GM21737 (cell line): ENCODE measurements at regions not wholly inside any gene's neighbourhood (a gene's known extent, or its start where the extent isn't known, plus 50 kb on each side); places are given as distances from the start of the nearest gene placed in this dataset.

Experiments used
- ATAC-seq: cut with Tn5 transposase; IDR thresholded peaks from one replicate; pipeline ENCODE4 v1.9.1; 2021; ENCODE audit warnings: mild to moderate bottlenecking, moderate library complexity; ENCODE audit not compliant: unreplicated experiment

- ATAC-seq: no peak
These were observed 224.5 kb downstream of the VEGFC start for GRCh38 chr4:176568238-176568637.

DNA sequence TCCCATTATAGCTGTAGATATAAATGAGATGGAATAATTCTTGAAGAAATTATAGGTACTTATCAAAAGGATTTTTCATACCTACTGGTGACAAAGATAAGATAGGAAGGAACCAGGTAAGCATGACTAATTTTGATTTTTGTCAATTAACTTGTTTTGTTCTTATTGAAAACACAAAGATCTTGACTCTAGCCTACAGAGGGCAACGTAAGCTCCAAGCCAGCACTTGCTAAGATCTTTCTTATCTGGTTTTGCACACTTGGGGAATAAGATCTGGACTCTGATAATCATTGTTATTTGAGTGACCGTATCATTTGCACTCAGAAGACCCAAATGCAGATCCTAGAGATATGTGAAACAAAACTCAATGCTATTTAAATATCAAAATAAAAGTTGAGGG is 223.4 kb downstream of the VEGFC start:
- ATAC-seq: no peak

GRCh38 chr4:176571206-176571605 is 221.5 kb downstream of the VEGFC start:
- no peak for ATAC-seq

DNA sequence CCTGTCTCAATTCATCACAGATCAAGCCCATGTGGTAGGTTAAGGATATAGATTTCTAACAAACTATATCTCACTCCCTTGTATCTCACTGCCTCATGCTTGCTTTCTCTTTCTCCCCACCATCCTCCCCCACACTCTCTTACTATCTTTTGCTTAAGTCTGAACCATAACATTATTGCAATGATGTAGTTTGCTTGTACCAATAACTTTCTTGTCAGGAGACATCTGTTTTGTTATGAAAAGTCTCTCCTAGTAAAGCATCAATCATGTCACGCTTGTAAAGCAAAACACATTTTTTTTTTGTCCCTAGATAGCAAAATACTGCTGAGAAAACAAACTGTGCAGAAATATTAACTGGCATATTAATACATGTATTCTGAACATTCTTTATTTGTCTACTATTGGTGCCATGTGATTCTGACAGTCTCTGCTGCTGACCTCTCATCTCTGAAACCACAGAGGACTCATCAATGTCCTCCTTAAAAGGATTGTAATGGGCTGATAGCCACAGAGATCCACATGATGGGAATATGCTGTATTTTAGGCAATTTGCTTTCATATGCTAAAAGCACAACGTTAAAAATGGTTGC is 217.5 kb downstream of the VEGFC start:
- ATAC-seq: no peak

- ATAC-seq: no peak
These were observed 213.5 kb downstream of the VEGFC start for GRCh38 chr4:176579226-176579625.

- no peak for ATAC-seq
These were observed 209.4 kb downstream of the VEGFC start for GRCh38 chr4:176583278-176583677.

GRCh38 chr4:176584031-176584606 is 208.6 kb downstream of the VEGFC start:
- ATAC-seq: no peak

DNA sequence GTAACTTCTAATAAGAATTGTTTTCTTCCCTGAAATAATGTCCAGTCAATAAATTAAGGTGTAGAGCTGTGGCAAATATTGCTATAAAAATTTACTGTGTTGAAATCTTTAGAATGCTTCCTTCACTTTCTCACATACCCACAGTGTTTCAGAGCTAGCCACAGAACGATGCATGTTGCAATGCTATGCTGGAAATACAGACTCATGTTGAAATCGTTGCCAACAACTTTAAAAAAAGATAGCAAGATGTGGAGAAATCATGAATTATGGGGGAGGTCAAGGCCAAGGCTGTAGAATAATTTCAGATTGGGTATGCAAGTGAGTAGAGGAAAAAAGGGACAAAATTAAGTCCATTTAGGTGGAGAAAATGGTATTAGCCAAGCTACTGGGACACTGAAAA is 204.8 kb downstream of the VEGFC start:
- ATAC-seq: no peak

- no peak for ATAC-seq
These were observed 204.3 kb downstream of the VEGFC start for GRCh38 chr4:176588436-176588835.

DNA sequence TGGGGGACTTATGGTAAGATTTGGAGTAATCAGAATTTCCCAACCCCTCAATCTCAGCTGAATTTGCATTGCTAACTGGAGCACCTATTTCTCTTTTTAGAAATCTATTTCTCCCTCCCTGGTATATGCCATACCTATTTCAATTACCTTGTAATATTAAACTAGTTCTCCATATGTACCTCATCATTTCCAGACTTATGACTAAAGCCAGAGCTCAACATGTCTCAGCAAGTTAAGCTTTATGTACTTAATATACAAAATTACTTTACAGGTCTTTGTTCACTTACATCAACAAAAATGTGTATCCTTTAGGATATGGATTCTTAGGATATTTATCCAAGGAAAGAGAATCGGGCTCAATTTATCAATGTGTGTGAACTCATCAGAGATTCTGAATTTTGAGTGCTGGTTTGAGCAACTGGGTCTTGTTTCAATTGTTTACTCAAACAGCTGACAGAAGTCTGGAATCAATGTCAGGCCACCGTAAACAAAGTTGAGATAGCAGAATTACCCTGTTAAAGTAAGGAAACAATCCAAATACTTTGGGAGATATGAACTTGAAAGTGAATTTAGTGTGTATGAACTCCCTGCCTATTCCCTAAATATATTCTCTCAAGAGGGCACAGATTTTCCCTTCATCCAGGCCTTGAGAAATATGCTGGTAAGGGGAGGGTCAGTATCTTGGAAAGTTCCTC is 199.6 kb downstream of the VEGFC start:
- no peak for ATAC-seq

- ATAC-seq: no peak
These were observed 198.8 kb downstream of the VEGFC start for GRCh38 chr4:176593943-176594342.

DNA sequence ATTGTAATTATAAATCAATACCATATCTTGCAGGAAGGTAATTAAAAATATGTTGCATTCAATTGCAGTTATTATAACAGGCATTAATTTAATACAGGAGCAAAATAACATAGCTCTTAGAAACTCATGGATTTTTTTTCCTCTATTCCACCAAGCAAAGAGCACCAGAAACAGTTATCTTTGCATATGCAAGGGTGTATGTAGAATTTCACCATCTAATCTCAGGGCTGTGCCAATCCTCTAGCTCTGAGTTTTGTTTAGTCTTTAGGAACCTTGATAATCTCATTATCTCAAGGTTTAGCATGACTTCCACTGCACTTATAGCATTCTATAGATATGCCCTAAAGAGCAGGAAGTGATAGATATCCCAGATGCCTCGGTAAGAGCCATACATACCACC is 197.5 kb downstream of the VEGFC start:
- ATAC-seq: no peak

GRCh38 chr4:176601124-176601523 is 191.6 kb downstream of the VEGFC start:
- ATAC-seq: no peak

- no peak for ATAC-seq
These were observed 184.9 kb downstream of the VEGFC start for GRCh38 chr4:176607807-176608206.

- no peak for ATAC-seq
These were observed 184.4 kb downstream of the VEGFC start for GRCh38 chr4:176608346-176608745.

DNA sequence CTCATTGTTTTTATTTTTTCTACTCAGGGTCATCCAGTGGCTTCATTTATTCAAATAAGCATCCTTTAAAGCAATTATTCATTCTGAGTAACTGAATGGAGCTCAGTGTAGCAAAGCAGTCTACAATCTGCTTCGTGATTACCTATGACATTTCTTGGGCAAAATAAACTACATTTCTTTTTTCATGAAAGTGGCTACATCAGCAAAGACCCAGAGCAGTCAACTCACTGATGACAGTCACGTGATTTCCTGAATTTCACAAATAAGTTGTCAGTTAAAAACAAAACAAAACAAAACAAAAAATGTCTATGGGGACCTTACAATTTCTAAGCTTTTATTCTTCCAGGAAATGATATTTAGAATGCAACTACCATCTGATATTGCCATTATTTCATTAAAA is 182.1 kb downstream of the VEGFC start:
- no peak for ATAC-seq

DNA sequence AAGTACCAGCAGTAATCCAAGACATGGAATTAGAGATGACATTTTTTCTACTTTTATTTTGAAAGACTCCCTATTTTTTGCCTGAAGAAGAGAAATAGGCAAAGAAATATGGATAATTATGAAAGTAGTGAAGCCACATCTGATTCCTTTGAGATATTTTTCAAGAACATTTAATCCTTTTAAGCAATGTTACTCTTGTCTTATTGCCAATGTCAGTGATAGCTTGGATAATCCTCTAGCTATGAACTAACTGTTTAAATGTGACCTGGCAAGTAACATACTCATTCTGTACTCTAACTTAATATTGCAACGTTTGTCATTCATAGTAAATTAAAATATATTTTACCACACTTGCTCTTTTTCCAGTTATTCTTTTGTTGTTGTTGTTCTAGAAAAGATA is 181.3 kb downstream of the VEGFC start:
- no peak for ATAC-seq

- no peak for ATAC-seq
These were observed 180.8 kb downstream of the VEGFC start for GRCh38 chr4:176611951-176612350.

GRCh38 chr4:176614793-176615192 is 177.9 kb downstream of the VEGFC start:
- no peak for ATAC-seq

DNA sequence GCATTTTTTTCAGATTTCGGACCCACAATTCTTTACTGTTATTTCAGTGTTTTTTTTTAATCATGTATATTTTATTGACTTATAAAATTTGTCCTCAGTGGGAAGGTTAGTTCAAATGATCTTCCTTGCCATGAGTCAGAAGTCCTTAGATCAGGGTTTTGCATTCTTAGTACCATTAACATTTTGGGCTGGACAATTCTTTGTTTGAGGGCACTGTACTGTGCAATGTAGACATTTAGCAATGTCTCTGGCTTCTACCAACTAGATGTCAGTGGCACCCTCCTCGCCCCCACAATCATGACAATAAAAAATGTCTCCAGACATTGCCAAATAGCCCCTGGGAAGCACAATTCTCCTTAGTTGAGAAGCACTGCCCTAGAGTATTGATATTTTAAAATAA is 176.6 kb downstream of the VEGFC start:
- no peak for ATAC-seq

GRCh38 chr4:176618138-176618537 is 174.6 kb downstream of the VEGFC start:
- ATAC-seq: no peak

- no peak for ATAC-seq
These were observed 173.3 kb downstream of the VEGFC start for GRCh38 chr4:176619430-176619829.
